Immature natural killer cell (primary cell): ENCODE measurements at regions not wholly inside any gene's neighbourhood (a gene's known extent, or its start where the extent isn't known, plus 50 kb on each side); places are given as distances from the start of the nearest gene placed in this dataset.

Experiments used
- DNase-seq, 3 donors: peaks; one replicate each; pipeline ENCODE4 v3.0.0; 2022; ENCODE audit warnings: mixed read lengths in 1 of 3
- H3K27ac Mint-ChIP-seq, 6 donors: one replicate each; pipeline ENCODE4 v1.8.0; 2020; ENCODE audit warnings: mixed read lengths in 6 of 6, mild to moderate bottlenecking in 5 of 6, inconsistent platforms in 4 of 6, moderate library complexity in 3 of 6
- H3K27me3 Mint-ChIP-seq, 3 donors: one replicate each; pipeline ENCODE4 v1.8.0; 2020 to 2021; ENCODE audit warnings: low read depth in 3 of 3, mild to moderate bottlenecking in 3 of 3, mixed read lengths in 3 of 3, moderate library complexity in 3 of 3, inconsistent platforms in 1 of 3
- H3K36me3 Mint-ChIP-seq, 3 donors: one replicate each; pipeline ENCODE4 v1.8.0; 2020; ENCODE audit warnings: mixed read lengths in 3 of 3, inconsistent platforms in 2 of 3, mild to moderate bottlenecking in 2 of 3
- H3K4me1 Mint-ChIP-seq, 2 donors: one replicate each; pipeline ENCODE4 v1.8.0; 2020; ENCODE audit warnings: inconsistent platforms in 2 of 2, mild to moderate bottlenecking in 2 of 2, mixed read lengths in 2 of 2, moderate library complexity in 1 of 2
- H3K4me3 Mint-ChIP-seq, 5 donors: one replicate each; pipeline ENCODE4 v1.8.0; 2020; ENCODE audit warnings: mild to moderate bottlenecking in 5 of 5, mixed read lengths in 5 of 5, inconsistent platforms in 3 of 5, moderate library complexity in 3 of 5
- H3K9me3 Mint-ChIP-seq, 6 donors: one replicate each; pipeline ENCODE4 v1.8.0; 2020; ENCODE audit warnings: mild to moderate bottlenecking in 6 of 6, mixed read lengths in 6 of 6, inconsistent platforms in 4 of 6, moderate library complexity in 3 of 6

GRCh38 chr5:68576805-68577204 lies 361.2 kb downstream of the PIK3R1 start:
- Mint-ChIP-seq H3K4me3 (no peak overlapping the region), H3K9me3 (peaks cover 7 to 20% (median 12%) of the 10 kb centered on the region in 6 donors), H3K27me3 (peaks cover 0 to 8% (median 0%) of the 10 kb centered on the region in 3 donors), H3K36me3 (peaks cover 0 to 4% (median 0%) of the 10 kb centered on the region in 3 donors), H3K4me1 (no peaks in the 10 kb centered on the region), H3K27ac (no peak overlapping the region)
- DNase-seq = no peak

- Mint-ChIP-seq H3K27me3 (peaks cover 0 to 11% (median 0%) of the 10 kb centered on the region in 3 donors), H3K27ac (no peak overlapping the region), H3K4me1 (peaks cover 0 to 8% of the 10 kb centered on the region in 2 donors), H3K4me3 (no peak overlapping the region), H3K36me3 (peaks cover 0 to 4% (median 0%) of the 10 kb centered on the region in 3 donors), H3K9me3 (peaks cover 2 to 13% (median 7%) of the 10 kb centered on the region in 6 donors)
- DNase-seq = no peak
Observed at GRCh38 chr5:68582284-68582683, 366.7 kb downstream of the PIK3R1 start.

GRCh38 chr5:68587171-68587570 lies 371.6 kb downstream of the PIK3R1 start:
- H3K4me1 Mint-ChIP-seq = peaks cover 0 to 8% of the 10 kb centered on the region in 2 donors
- no peaks in the 10 kb centered on the region for H3K36me3 Mint-ChIP-seq
- H3K27me3 Mint-ChIP-seq = peaks cover 2 to 11% (median 6%) of the 10 kb centered on the region in 3 donors
- no peak overlapping the region for H3K27ac Mint-ChIP-seq
- DNase-seq = no peak
- no peak overlapping the region for H3K4me3 Mint-ChIP-seq
- peaks cover 0 to 7% (median 0%) of the 10 kb centered on the region in 6 donors for H3K9me3 Mint-ChIP-seq

- H3K4me1 Mint-ChIP-seq = no peaks in the 10 kb centered on the region
- H3K36me3 Mint-ChIP-seq = no peaks in the 10 kb centered on the region
- H3K9me3 Mint-ChIP-seq = no peaks in the 10 kb centered on the region
- DNase-seq = no peak
- no peak overlapping the region for H3K27ac Mint-ChIP-seq
- peaks cover 2 to 12% (median 6%) of the 10 kb centered on the region in 3 donors for H3K27me3 Mint-ChIP-seq
- H3K4me3 Mint-ChIP-seq = no peak overlapping the region
Observed at GRCh38 chr5:68591850-68592249, 376.3 kb downstream of the PIK3R1 start.

GRCh38 chr5:68592351-68592750 lies 376.8 kb downstream of the PIK3R1 start:
- Mint-ChIP-seq H3K27me3 (peaks cover 2 to 11% (median 6%) of the 10 kb centered on the region in 3 donors), H3K36me3 (no peaks in the 10 kb centered on the region)
- DNase-seq = no peak

GRCh38 chr5:68593211-68593671 lies 377.7 kb downstream of the PIK3R1 start:
- Mint-ChIP-seq H3K4me1 (no peaks in the 10 kb centered on the region), H3K4me3 (no peak overlapping the region), H3K27ac (no peak overlapping the region), H3K36me3 (no peaks in the 10 kb centered on the region), H3K27me3 (peaks cover 2 to 9% (median 2%) of the 10 kb centered on the region in 3 donors), H3K9me3 (no peaks in the 10 kb centered on the region)
- DNase-seq = no peak

More at GRCh38 chr5:68592351-68592750, 376.8 kb downstream of the PIK3R1 start:
- Mint-ChIP-seq H3K27ac (no peak overlapping the region), H3K4me3 (no peak overlapping the region), H3K9me3 (no peaks in the 10 kb centered on the region), H3K4me1 (no peaks in the 10 kb centered on the region)

- peaks cover 0 to 4% (median 0%) of the 10 kb centered on the region in 3 donors for H3K36me3 Mint-ChIP-seq
- no peak overlapping the region for H3K4me3 Mint-ChIP-seq
- no peak overlapping the region for H3K27ac Mint-ChIP-seq
- H3K9me3 Mint-ChIP-seq = peaks cover 10 to 34% (median 24%) of the 10 kb centered on the region in 6 donors
- H3K27me3 Mint-ChIP-seq = peaks cover 0 to 12% (median 4%) of the 10 kb centered on the region in 3 donors
- no peak for DNase-seq
- H3K4me1 Mint-ChIP-seq = no peaks in the 10 kb centered on the region
Observed at GRCh38 chr5:68612972-68613371, 397.4 kb downstream of the PIK3R1 start.

- Mint-ChIP-seq H3K27me3 (peaks cover 3 to 6% (median 6%) of the 10 kb centered on the region in 3 donors), H3K4me1 (no peaks in the 10 kb centered on the region), H3K9me3 (peaks cover 0 to 8% (median 4%) of the 10 kb centered on the region in 6 donors), H3K36me3 (no peaks in the 10 kb centered on the region), H3K4me3 (no peak overlapping the region), H3K27ac (no peak overlapping the region)
- no peak for DNase-seq
Observed at GRCh38 chr5:68618501-68618900, 402.9 kb downstream of the PIK3R1 start.

- no peaks in the 10 kb centered on the region for H3K9me3 Mint-ChIP-seq
- no peaks in the 10 kb centered on the region for H3K4me1 Mint-ChIP-seq
- no peak overlapping the region for H3K4me3 Mint-ChIP-seq
- H3K27me3 Mint-ChIP-seq = peaks cover 0 to 5% (median 0%) of the 10 kb centered on the region in 3 donors
- H3K27ac Mint-ChIP-seq = no peak overlapping the region
- no peak for DNase-seq
- no peaks in the 10 kb centered on the region for H3K36me3 Mint-ChIP-seq
Observed at GRCh38 chr5:68627001-68627400, 411.4 kb downstream of the PIK3R1 start.

- Mint-ChIP-seq H3K36me3 (no peaks in the 10 kb centered on the region), H3K27me3 (peaks cover 0 to 5% (median 5%) of the 10 kb centered on the region in 3 donors), H3K4me1 (no peaks in the 10 kb centered on the region), H3K27ac (no peak overlapping the region), H3K9me3 (no peaks in the 10 kb centered on the region), H3K4me3 (no peak overlapping the region)
- DNase-seq = no peak
Observed at GRCh38 chr5:68628082-68628814, 412.7 kb downstream of the PIK3R1 start.

GRCh38 chr5:68630354-68630753 lies 414.8 kb downstream of the PIK3R1 start:
- Mint-ChIP-seq H3K9me3 (no peaks in the 10 kb centered on the region), H3K4me1 (no peaks in the 10 kb centered on the region), H3K36me3 (no peaks in the 10 kb centered on the region), H3K27me3 (peaks cover 0 to 8% (median 3%) of the 10 kb centered on the region in 3 donors), H3K4me3 (no peak overlapping the region), H3K27ac (no peak overlapping the region)
- no peak for DNase-seq

GRCh38 chr5:68631884-68632283 lies 416.3 kb downstream of the PIK3R1 start:
- H3K27me3 Mint-ChIP-seq = peaks cover 0 to 8% (median 1%) of the 10 kb centered on the region in 3 donors
- no peak overlapping the region for H3K4me3 Mint-ChIP-seq
- H3K36me3 Mint-ChIP-seq = no peaks in the 10 kb centered on the region
- no peaks in the 10 kb centered on the region for H3K4me1 Mint-ChIP-seq
- H3K27ac Mint-ChIP-seq = no peak overlapping the region
- DNase-seq = no peak
- H3K9me3 Mint-ChIP-seq = no peaks in the 10 kb centered on the region

- no peaks in the 10 kb centered on the region for H3K4me1 Mint-ChIP-seq
- peaks cover 2 to 9% (median 8%) of the 10 kb centered on the region in 3 donors for H3K27me3 Mint-ChIP-seq
- no peak for DNase-seq
- no peaks in the 10 kb centered on the region for H3K36me3 Mint-ChIP-seq
- no peaks in the 10 kb centered on the region for H3K9me3 Mint-ChIP-seq
- H3K27ac Mint-ChIP-seq = no peak overlapping the region
- no peak overlapping the region for H3K4me3 Mint-ChIP-seq
Observed at GRCh38 chr5:68641211-68641610, 425.7 kb downstream of the PIK3R1 start.

GRCh38 chr5:68643064-68643463 lies 427.5 kb downstream of the PIK3R1 start:
- H3K27me3 Mint-ChIP-seq = peaks cover 2 to 15% (median 6%) of the 10 kb centered on the region in 3 donors
- H3K4me3 Mint-ChIP-seq = no peak overlapping the region
- H3K4me1 Mint-ChIP-seq = no peaks in the 10 kb centered on the region
- no peak for DNase-seq
- H3K27ac Mint-ChIP-seq = no peak overlapping the region
- no peaks in the 10 kb centered on the region for H3K36me3 Mint-ChIP-seq
- H3K9me3 Mint-ChIP-seq = no peaks in the 10 kb centered on the region
